BLaER1 treated with 17β-estradiol and CSF1 and Interleukin-3, amounts not matched to agents 10 nM and 100 nM (cell line): ENCODE measurements at regions not wholly inside any gene's neighbourhood (a gene's known extent, or its start where the extent isn't known, plus 50 kb on each side); places are given as distances from the start of the nearest gene placed in this dataset.

Source experiments
- H3K27ac ChIP-seq, 11 experiments: shearing (Covaris generic); formaldehyde crosslinking; 2 replicates each; pipeline ENCODE4 v1.8.1; 2022
- H3K27me3 ChIP-seq, 11 experiments: shearing (Covaris generic); formaldehyde crosslinking; 2 replicates each; pipeline ENCODE4 v1.8.1; 2022
- H3K36me3 ChIP-seq, 11 experiments: shearing (Covaris generic); formaldehyde crosslinking; 2 replicates each; pipeline ENCODE4 v1.8.1; 2022
- H3K4me1 ChIP-seq, 10 experiments: shearing (Covaris generic); formaldehyde crosslinking; 2 replicates each; pipeline ENCODE4 v1.8.1; 2022
- H3K4me2 ChIP-seq, 11 experiments: shearing (Covaris generic); formaldehyde crosslinking; 2 replicates each; pipeline ENCODE4 v1.8.1; 2022
- H3K4me3 ChIP-seq, 10 experiments: shearing (Covaris generic); formaldehyde crosslinking; 2 replicates each; pipeline ENCODE4 v1.8.1; 2022
- H3K9ac ChIP-seq, 11 experiments: shearing (Covaris generic); formaldehyde crosslinking; 2 replicates each; pipeline ENCODE4 v1.8.1; 2022
- H3K9me3 ChIP-seq, 11 experiments: shearing (Covaris generic); formaldehyde crosslinking; replicated peaks in 1 of 11; 2 replicates each; pipeline ENCODE4 v1.8.1; 2022
- H4K20me1 ChIP-seq, 11 experiments: shearing (Covaris generic); formaldehyde crosslinking; 2 replicates each; pipeline ENCODE4 v1.8.1; 2022
- Cebpa-rat ChIP-seq, 11 experiments: shearing (Covaris generic); IDR thresholded peaks; 2 replicates each; pipeline ENCODE4 v1.8.1; 2022

GRCh38 chr18:38045845-38046244 lies 480.2 kb upstream of the CELF4 start:
- TF ChIP-seq Cebpa-rat (IDR thresholded peaks at IDR 0.05), result no peak
- Histone ChIP-seq H3K4me3 (no peak overlapping the region), H3K27ac (no peak overlapping the region), H3K36me3 (no peaks in the 10 kb centered on the region), H4K20me1 (no peaks in the 10 kb centered on the region), H3K9ac (no peak overlapping the region), H3K27me3 (no peaks in the 10 kb centered on the region), H3K4me1 (no peaks in the 10 kb centered on the region), H3K9me3 (no peaks in the 10 kb centered on the region), H3K4me2 (no peak overlapping the region)

- Histone ChIP-seq H3K4me3 (no peak overlapping the region), H3K27me3 (no peaks in the 10 kb centered on the region), H3K9ac (no peak overlapping the region), H4K20me1 (no peaks in the 10 kb centered on the region), H3K9me3 (no peaks in the 10 kb centered on the region), H3K36me3 (no peaks in the 10 kb centered on the region), H3K27ac (no peak overlapping the region), H3K4me2 (no peak overlapping the region), H3K4me1 (no peaks in the 10 kb centered on the region)
- no peak for TF ChIP-seq Cebpa-rat (IDR thresholded peaks at IDR 0.05)
These were observed 476.8 kb upstream of the CELF4 start for GRCh38 chr18:38042211-38042890.

DNA sequence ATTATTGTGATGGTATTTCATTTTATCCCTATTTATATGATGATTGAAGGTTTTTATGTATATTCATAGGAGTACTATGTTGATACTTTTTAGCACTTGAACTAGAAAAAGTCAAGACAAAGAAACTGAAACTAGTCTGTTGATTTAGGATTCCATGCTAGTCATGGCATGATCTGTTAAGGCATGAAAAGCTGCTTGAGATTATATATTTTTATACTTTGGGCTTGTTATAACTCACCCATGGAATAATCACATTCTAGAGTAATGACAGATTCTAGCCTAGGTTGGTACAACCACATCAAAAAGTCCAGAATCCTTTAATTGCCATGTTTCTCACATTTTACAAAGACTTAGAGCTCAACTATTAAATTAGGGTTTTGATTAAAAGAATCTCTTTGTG lies 472.6 kb upstream of the CELF4 start:
- no peaks in the 10 kb centered on the region for H3K36me3 ChIP-seq
- no peaks in the 10 kb centered on the region for H3K9me3 ChIP-seq
- no peak overlapping the region for H3K9ac ChIP-seq
- no peak for TF ChIP-seq Cebpa-rat (IDR thresholded peaks at IDR 0.05)
- no peak overlapping the region for H3K27ac ChIP-seq
- H4K20me1 ChIP-seq, result no peaks in the 10 kb centered on the region
- H3K4me1 ChIP-seq, result no peaks in the 10 kb centered on the region
- no peak overlapping the region for H3K4me2 ChIP-seq
- no peaks in the 10 kb centered on the region for H3K27me3 ChIP-seq
- no peak overlapping the region for H3K4me3 ChIP-seq

- Histone ChIP-seq H3K9me3 (no peaks in the 10 kb centered on the region), H3K27me3 (no peaks in the 10 kb centered on the region), H3K9ac (no peak overlapping the region), H3K4me3 (no peak overlapping the region), H3K4me2 (no peak overlapping the region), H3K4me1 (no peaks in the 10 kb centered on the region), H3K36me3 (no peaks in the 10 kb centered on the region), H4K20me1 (no peaks in the 10 kb centered on the region), H3K27ac (no peak overlapping the region)
- no peak for TF ChIP-seq Cebpa-rat (IDR thresholded peaks at IDR 0.05)
These were observed 469.6 kb upstream of the CELF4 start for GRCh38 chr18:38035193-38035592.

GRCh38 chr18:38033282-38033681 lies 467.7 kb upstream of the CELF4 start:
- Histone ChIP-seq H4K20me1 (no peaks in the 10 kb centered on the region), H3K27me3 (no peaks in the 10 kb centered on the region), H3K4me1 (no peaks in the 10 kb centered on the region), H3K4me3 (no peak overlapping the region), H3K27ac (no peak overlapping the region), H3K4me2 (no peak overlapping the region), H3K9ac (no peak overlapping the region), H3K9me3 (no peaks in the 10 kb centered on the region), H3K36me3 (no peaks in the 10 kb centered on the region)
- TF ChIP-seq Cebpa-rat (IDR thresholded peaks at IDR 0.05), result no peak

DNA sequence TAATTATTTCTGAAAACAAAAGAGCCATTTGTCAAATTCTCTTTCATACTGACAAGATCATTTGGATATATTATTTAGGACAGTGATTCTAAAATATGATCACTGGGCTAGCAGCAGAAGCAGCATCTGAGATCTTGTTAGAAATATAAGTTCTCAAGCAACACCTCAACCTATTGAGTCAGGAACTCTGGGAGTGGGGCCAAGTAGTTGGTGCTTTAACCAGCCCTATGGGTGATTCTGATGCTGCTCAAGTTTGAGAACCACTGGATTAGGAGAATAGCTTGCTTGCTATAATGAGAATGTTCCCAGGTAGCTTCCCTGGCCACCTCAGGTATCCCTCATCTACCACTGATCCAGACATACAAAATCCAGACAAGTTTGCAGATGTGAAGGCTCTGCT lies 466.9 kb upstream of the CELF4 start:
- Histone ChIP-seq H3K36me3 (no peaks in the 10 kb centered on the region), H3K9ac (no peak overlapping the region), H3K4me2 (no peak overlapping the region), H3K27me3 (no peaks in the 10 kb centered on the region), H3K27ac (no peak overlapping the region), H3K9me3 (no peaks in the 10 kb centered on the region), H3K4me3 (no peak overlapping the region), H3K4me1 (no peaks in the 10 kb centered on the region), H4K20me1 (no peaks in the 10 kb centered on the region)
- TF ChIP-seq Cebpa-rat (IDR thresholded peaks at IDR 0.05), result no peak

DNA sequence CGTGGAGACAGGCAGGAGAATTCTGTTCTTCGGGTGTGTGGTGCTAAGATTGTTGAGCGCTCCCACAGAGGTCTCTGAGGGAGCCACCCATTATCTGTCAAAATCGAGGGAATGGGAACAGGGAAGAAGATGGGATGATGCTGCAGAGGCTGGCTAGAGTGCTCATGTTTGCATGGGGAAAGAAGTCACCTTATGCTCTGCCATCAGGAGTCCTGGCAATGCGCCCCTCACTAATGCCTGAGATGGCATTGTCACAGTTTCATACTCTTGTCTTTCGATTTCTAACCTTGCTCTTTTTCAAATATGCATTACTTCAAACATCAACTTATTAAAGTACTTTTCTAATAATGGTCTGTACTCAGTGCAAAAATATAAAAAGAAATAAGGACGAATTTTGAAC lies 463.3 kb upstream of the CELF4 start:
- no peak for TF ChIP-seq Cebpa-rat (IDR thresholded peaks at IDR 0.05)
- Histone ChIP-seq H3K4me2 (no peak overlapping the region), H3K9ac (no peak overlapping the region), H3K27me3 (no peaks in the 10 kb centered on the region), H3K36me3 (no peaks in the 10 kb centered on the region), H3K4me3 (no peak overlapping the region), H3K9me3 (no peaks in the 10 kb centered on the region), H4K20me1 (no peaks in the 10 kb centered on the region), H3K4me1 (no peaks in the 10 kb centered on the region), H3K27ac (no peak overlapping the region)

DNA sequence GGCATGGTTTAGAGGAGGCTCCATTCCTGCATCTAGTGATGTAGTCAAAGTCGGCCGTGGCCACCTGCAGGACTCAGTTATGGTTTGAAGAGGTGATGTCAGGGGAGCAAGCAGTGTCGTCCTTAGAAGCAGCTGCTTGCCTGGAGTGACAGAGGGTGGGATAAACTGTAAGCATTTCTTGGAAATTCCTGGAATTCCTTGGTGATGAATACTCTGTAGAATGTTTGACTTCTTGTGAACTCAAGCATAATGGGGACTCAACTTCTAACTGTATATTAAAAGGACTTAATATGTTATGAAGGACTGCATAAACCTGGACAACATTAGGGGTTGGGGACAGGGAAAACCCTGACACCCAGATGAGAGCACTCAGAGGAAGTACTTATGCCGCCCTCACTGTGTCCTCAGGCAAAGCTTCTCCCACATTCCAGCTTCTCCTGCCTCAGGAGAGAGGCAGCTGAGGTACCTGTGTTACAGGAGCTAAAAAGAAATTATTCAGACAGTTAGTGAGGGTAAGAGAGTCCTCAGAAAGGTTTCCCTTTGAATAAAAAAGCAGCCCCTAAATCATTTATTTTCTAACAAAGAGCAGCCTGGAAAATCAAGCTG lies 459.9 kb upstream of the CELF4 start:
- H3K9me3 ChIP-seq, result no peaks in the 10 kb centered on the region
- no peak overlapping the region for H3K4me2 ChIP-seq
- H3K4me1 ChIP-seq, result no peaks in the 10 kb centered on the region
- no peak overlapping the region for H3K27ac ChIP-seq
- H3K9ac ChIP-seq, result no peak overlapping the region
- no peaks in the 10 kb centered on the region for H3K27me3 ChIP-seq
- no peak for TF ChIP-seq Cebpa-rat (IDR thresholded peaks at IDR 0.05)
- no peaks in the 10 kb centered on the region for H4K20me1 ChIP-seq
- no peak overlapping the region for H3K4me3 ChIP-seq
- no peaks in the 10 kb centered on the region for H3K36me3 ChIP-seq

DNA sequence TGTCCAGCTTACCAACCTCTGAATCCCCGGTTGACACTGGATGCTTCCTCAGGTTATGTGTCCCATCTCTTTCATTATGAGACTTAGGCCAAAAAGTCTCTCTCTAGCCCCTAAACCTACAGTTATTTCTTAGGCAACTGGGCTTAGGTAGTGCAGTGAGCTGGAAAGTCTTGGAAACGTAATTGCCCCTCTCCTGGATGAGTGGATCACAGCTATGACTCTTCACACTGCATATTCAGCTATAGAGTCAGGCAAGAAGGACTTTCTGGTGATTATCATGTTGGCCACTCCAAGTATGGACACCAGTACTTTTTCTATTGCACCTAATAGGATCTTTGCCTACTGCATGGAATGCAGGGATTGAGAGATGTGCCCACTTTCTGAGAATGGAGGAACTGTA lies 458.3 kb upstream of the CELF4 start:
- H4K20me1 ChIP-seq, result no peaks in the 10 kb centered on the region
- no peak overlapping the region for H3K4me3 ChIP-seq
- H3K9me3 ChIP-seq, result no peaks in the 10 kb centered on the region
- no peaks in the 10 kb centered on the region for H3K27me3 ChIP-seq
- H3K27ac ChIP-seq, result no peak overlapping the region
- no peak overlapping the region for H3K9ac ChIP-seq
- no peak for TF ChIP-seq Cebpa-rat (IDR thresholded peaks at IDR 0.05)
- no peaks in the 10 kb centered on the region for H3K36me3 ChIP-seq
- H3K4me1 ChIP-seq, result no peaks in the 10 kb centered on the region
- H3K4me2 ChIP-seq, result no peak overlapping the region

DNA sequence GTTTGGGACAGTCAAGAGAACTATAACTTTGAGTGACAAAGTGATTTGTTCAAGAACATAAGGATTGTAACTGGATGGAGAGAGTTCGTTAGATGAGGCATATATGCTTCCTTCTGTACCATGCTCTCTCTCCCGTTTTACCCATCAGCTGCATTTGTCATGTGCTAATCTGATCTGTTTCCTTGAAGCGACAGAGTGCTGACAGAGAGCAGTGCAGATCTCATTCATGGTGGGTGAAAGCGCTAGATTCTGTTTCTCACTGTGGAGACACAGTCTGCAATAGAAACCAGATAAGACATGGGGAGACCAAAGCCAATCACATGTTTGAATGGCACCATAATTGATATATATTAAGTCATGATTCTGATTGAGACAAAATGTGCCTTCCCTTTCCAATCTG lies 456.6 kb upstream of the CELF4 start:
- H3K27me3 ChIP-seq, result no peaks in the 10 kb centered on the region
- no peak overlapping the region for H3K4me3 ChIP-seq
- H3K4me1 ChIP-seq, result no peaks in the 10 kb centered on the region
- H3K36me3 ChIP-seq, result no peaks in the 10 kb centered on the region
- H3K27ac ChIP-seq, result no peak overlapping the region
- H3K9ac ChIP-seq, result no peak overlapping the region
- H4K20me1 ChIP-seq, result no peaks in the 10 kb centered on the region
- H3K9me3 ChIP-seq, result no peaks in the 10 kb centered on the region
- no peak for TF ChIP-seq Cebpa-rat (IDR thresholded peaks at IDR 0.05)
- H3K4me2 ChIP-seq, result no peak overlapping the region
